Stimulated activated CD8-positive, alpha-beta memory T cell treated with anti-CD3 and anti-CD28 coated beads, Interleukin-7, amount 100 ng/mL, for 48 hours (primary cell): ENCODE measurements at regions not wholly inside any gene's neighbourhood (a gene's known extent, or its start where the extent isn't known, plus 50 kb on each side); places are given as distances from the start of the nearest gene placed in this dataset.

Experiments used
- DNase-seq, 2 donors: peaks; one replicate each; pipeline ENCODE4 v3.0.0-alpha.2; 2020; ENCODE audit warnings: low read depth in 1 of 2; ENCODE audit errors: extremely low read depth in 1 of 2

- no peak for DNase-seq
Observed at GRCh38 chr20:50258790-50259483, 68.3 kb downstream of the CEBPB start.

- no peak for DNase-seq
Observed at GRCh38 chr20:50259705-50260478, 69.3 kb downstream of the CEBPB start.

- DNase-seq, result no peak
Observed at GRCh38 chr20:50260479-50261221, 70.0 kb downstream of the CEBPB start.

- no peak for DNase-seq
Observed at GRCh38 chr20:50261471-50262212, 71.0 kb downstream of the CEBPB start.

- no peak for DNase-seq
Observed at GRCh38 chr20:50263831-50264230, 73.2 kb downstream of the CEBPB start.

DNA sequence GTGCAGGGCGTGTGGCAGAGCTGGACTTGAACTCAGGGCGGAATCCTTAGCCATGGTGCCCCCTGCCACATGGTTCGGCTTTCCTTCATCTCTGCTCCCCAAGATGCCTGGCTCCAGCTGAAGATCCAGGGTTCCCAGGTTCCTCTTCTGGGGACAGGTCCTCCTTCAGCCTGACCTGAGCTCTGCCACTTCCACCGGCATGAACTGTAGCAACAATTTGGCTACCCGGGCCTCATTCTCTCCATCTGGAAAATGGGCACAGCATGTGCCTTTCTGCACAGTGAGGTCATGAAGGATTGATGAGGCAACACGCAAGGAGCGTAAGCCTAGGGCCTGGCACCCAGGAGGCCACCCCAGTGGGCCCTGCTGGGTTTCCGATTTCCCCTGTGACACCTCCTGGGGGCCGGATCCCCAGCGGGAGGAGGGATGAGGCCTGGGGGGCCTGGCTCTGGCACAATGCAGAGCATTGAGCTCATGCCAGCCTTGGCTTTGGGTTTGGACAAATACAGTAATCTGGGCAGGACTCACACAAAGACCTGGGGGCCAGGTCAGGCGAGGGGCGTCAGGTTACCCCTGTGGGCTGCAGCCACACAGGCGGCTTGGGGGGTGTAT lies 74.0 kb downstream of the CEBPB start:
- DNase-seq, result no peak

DNA sequence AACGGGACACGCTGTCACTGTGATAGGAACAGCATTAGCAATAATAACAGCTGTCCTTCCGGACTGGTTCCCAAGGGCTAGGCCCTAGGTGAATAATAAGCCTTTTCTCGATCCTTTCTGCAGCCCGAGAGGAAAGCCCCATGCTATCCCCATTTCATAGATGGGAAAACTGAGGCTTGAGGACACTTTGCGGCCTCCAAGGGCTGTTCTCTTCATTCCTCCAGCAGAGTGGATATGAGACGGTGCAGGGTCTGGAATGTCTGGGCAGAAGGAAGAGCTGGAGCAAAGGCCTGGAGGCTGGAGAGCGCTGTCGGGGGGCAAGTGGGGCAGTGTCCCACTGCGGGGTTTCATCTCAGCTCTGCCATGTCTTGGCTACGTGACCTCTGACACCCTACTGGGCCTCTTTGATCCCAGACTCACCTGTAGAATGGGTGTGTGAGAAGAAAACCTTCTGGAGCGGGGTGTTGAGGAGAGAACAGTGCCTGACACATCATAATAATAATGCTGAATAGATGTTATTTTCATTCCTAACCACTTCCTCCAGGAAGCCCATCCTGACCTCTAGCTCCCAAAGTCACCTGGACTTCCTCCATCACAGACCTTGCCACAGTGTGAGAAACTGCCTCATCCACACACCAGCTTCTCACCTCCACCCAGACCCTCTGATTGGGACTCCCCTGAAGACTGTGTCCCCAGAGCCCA lies 74.8 kb downstream of the CEBPB start:
- no peak for DNase-seq

- no peak for DNase-seq
Observed at GRCh38 chr20:50266293-50267040, 75.8 kb downstream of the CEBPB start.

DNA sequence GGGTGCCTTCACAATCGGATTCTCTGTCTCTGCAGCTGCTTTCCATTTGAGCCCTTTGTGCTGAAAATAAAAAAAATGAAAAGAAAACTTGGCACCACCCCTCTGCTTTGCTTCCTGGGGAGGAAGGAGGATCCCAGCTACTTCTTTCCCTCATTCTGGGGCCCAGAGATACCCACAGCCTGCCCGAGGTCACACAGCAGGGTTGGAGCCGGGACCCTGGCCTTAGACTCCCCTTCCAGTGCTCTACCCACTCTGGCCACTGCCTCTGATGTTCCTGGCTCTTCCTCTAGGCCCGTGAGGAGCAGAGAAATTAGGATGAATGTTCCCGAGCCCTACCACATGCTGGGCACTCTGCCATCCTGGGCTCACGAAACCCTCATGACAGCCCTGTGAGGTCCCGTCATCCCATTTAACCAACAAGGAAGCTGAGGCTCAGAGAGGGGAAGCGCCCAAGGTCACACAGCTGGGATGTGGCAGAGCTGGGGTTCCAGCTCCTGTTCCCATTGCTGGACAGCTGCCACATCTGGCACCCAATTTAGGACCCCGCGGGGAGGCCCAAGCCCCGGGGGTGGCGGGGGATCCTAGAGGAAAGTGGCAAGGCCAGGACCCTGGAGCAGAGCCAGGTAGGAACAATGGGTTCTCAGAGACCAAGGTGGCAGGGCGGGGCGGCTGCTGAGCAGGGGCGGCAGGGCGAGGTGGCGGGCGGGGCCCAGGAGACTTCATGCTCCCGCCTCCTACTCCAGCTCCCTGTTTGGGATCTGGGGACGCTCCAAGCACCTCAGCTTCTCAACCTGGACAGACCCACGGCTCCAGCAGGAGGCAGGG lies 76.6 kb downstream of the CEBPB start:
- no peak for DNase-seq

DNA sequence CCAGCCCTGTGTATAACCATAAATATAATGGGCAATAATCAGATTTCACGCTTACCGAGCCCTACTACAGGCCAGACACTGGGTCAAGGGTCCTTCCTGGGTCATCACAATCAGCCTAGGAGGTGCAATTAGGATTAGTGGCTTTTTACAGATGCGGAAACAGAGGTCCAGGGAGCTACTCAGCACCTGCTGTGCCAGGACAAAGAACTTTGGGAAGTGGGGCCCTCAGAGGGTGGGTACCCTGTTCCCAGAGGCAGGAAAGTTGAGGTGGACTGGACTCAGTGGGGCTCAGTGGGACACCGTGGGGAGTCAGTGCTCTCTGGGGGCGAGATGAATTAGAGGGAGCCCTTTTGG lies 77.2 kb downstream of the CEBPB start:
- DNase-seq, result no peak

- no peak for DNase-seq
Observed at GRCh38 chr20:50269091-50270033, 78.7 kb downstream of the CEBPB start.

- DNase-seq, result no peak
Observed at GRCh38 chr20:50270034-50270395, 79.4 kb downstream of the CEBPB start.

- DNase-seq, result no peak
Observed at GRCh38 chr20:50270569-50270968, 79.9 kb downstream of the CEBPB start.

- no peak for DNase-seq
Observed at GRCh38 chr20:50271176-50271575, 80.5 kb downstream of the CEBPB start.

- no peak for DNase-seq
Observed at GRCh38 chr20:50271612-50272011, 81.0 kb downstream of the CEBPB start.

- no peak for DNase-seq
Observed at GRCh38 chr20:50272030-50272723, 81.5 kb downstream of the CEBPB start.
